ENCODE measurements at regions not wholly inside any gene's neighbourhood (a gene's known extent, or its start where the extent isn't known, plus 50 kb on each side); places are given as distances from the start of the nearest gene placed in this dataset.
A peak's percentile ranks its signal among the peaks of the same experiment; 100 is the strongest.
"Not testable (repeated sequence)": the region's sequence is repeated elsewhere in the genome, so short reads cannot be mapped to it uniquely, and the experiment has no call there.

DNA sequence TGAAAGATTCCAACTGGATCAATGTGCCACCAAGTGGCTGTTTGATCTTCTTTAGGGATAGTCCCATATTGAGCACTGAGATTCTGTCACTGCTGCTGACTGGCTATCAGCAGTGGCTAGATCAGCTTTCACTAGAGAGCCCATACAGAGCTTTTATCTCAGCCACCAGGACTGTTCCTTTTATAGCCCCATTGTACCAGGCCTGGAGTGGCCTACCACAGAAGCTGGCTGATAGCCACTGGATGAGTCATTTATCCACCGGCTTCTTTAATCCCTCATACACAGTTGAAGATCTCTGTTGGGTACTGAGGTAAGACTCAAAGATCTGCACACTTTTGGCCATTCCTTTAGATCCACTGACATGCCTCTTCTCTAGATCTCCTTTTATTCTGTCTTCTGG is 1101.1 kb downstream of the SORCS3 start:
- Histone ChIP-seq H3K27me3 (ENCODE audit: control insufficient read depth in 3 of 3, insufficient read depth in 3 of 3, low read length in 3 of 3) (no peaks in the 10 kb centered on the region), H3K27ac (ENCODE audit: low read depth in 1 of 3, low read length in 2 of 3) (no peak overlapping the region), H3K36me3 (ENCODE audit: control insufficient read depth in 3 of 3, insufficient read depth in 2 of 3, low read depth in 1 of 3, low read length in 3 of 3) (no peaks in the 10 kb centered on the region), H3K4me3 (ENCODE audit: low read depth in 1 of 3, low read length in 3 of 3) (no peak overlapping the region), H3K9me3 (ENCODE audit: control insufficient read depth in 2 of 2, insufficient read depth in 1 of 2, low read depth in 1 of 2, low read length in 1 of 2) (no peaks in the 10 kb centered on the region), H3K4me1 (ENCODE audit: control insufficient read depth in 3 of 3, insufficient read depth in 2 of 3, low read depth in 1 of 3, low read length in 2 of 3) (no peaks in the 10 kb centered on the region)
- no peak for FAIRE-seq
- WGBS, 3 donors = 11 to 38% (median 23%) methylated on average over 1 of the region's 1 CpG
- DNase-seq = peak in 1 of 2 donors; percentile 77

- Histone ChIP-seq H3K4me3 (ENCODE audit: low read depth in 1 of 3, low read length in 3 of 3) (no peak overlapping the region), H3K27ac (ENCODE audit: low read depth in 1 of 3, low read length in 2 of 3) (no peak overlapping the region), H3K4me1 (ENCODE audit: control insufficient read depth in 3 of 3, insufficient read depth in 2 of 3, low read depth in 1 of 3, low read length in 2 of 3) (no peaks in the 10 kb centered on the region), H3K9me3 (ENCODE audit: control insufficient read depth in 2 of 2, insufficient read depth in 1 of 2, low read depth in 1 of 2, low read length in 1 of 2) (peaks cover 0 to 8% of the 10 kb centered on the region in 2 donors), H3K27me3 (ENCODE audit: control insufficient read depth in 3 of 3, insufficient read depth in 3 of 3, low read length in 3 of 3) (no peaks in the 10 kb centered on the region), H3K36me3 (ENCODE audit: control insufficient read depth in 3 of 3, insufficient read depth in 2 of 3, low read depth in 1 of 3, low read length in 3 of 3) (no peaks in the 10 kb centered on the region)
- FAIRE-seq (no peak), DNase-seq (no peak)
- WGBS, 3 donors = 74 to 81% (median 76%) methylated on average over 2 of the region's 2 CpGs
Measured at GRCh38 chr10:105734479-105734878, 1093.4 kb downstream of the SORCS3 start.

DNA sequence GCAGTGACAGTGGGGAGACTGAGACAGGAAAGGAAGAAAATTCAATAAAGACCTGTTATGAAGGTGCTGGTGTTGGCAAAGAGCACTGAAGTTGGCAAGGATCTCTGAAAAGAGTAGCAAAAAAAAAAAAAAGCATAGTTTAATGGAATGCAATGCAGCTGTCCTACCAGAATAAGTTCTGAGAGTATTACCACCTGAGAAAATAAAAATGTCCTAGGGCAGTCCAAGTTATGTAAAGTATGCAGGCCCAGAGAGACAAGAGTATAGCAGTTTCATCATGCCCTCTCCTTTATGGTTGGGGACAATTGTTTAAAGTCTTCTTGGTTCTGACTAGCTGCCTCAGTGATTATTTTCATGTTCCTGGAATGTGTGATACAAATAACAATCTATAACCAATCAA is 1092.8 kb downstream of the SORCS3 start:
- DNase-seq (no peak), FAIRE-seq (no peak)
- Histone ChIP-seq H3K9me3 (ENCODE audit: control insufficient read depth in 2 of 2, insufficient read depth in 1 of 2, low read depth in 1 of 2, low read length in 1 of 2) (peaks cover 0 to 9% of the 10 kb centered on the region in 2 donors), H3K27me3 (ENCODE audit: control insufficient read depth in 3 of 3, insufficient read depth in 3 of 3, low read length in 3 of 3) (no peaks in the 10 kb centered on the region), H3K4me1 (ENCODE audit: control insufficient read depth in 3 of 3, insufficient read depth in 2 of 3, low read depth in 1 of 3, low read length in 2 of 3) (no peaks in the 10 kb centered on the region), H3K27ac (ENCODE audit: low read depth in 1 of 3, low read length in 2 of 3) (no peak overlapping the region), H3K36me3 (ENCODE audit: control insufficient read depth in 3 of 3, insufficient read depth in 2 of 3, low read depth in 1 of 3, low read length in 3 of 3) (no peaks in the 10 kb centered on the region), H3K4me3 (ENCODE audit: low read depth in 1 of 3, low read length in 3 of 3) (no peak overlapping the region)

DNA sequence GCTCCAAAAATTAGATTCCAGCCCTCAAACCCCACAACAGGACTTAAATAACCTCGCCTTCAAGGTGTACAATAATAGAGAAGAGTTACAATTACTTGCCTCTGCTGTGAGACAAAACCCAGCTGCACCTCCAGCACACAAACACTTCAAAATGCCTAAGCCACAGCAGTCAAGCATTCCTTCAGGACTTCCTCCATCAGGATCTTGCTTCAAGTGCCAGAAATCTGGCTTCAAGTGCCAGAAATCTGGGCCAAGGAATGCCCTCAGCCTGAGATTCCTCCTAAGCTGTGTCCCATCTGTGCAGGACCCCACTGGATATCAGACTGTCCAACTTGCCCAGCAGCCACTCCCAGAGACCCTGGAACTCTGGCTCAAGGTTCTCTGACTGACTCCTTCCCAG is 1088.3 kb downstream of the SORCS3 start:
- H3K36me3 ChIP-seq (ENCODE audit: control insufficient read depth in 3 of 3, insufficient read depth in 2 of 3, low read depth in 1 of 3, low read length in 3 of 3) = no peaks in the 10 kb centered on the region
- H3K4me1 ChIP-seq (ENCODE audit: control insufficient read depth in 3 of 3, insufficient read depth in 2 of 3, low read depth in 1 of 3, low read length in 2 of 3) = no peaks in the 10 kb centered on the region
- H3K9me3 ChIP-seq (ENCODE audit: control insufficient read depth in 2 of 2, insufficient read depth in 1 of 2, low read depth in 1 of 2, low read length in 1 of 2) = peaks cover 0 to 4% of the 10 kb centered on the region in 2 donors
- H3K27ac ChIP-seq (ENCODE audit: low read depth in 1 of 3, low read length in 2 of 3) = no peak overlapping the region
- H3K27me3 ChIP-seq (ENCODE audit: control insufficient read depth in 3 of 3, insufficient read depth in 3 of 3, low read length in 3 of 3) = no peaks in the 10 kb centered on the region
- no peak overlapping the region for H3K4me3 ChIP-seq (ENCODE audit: low read depth in 1 of 3, low read length in 3 of 3)
- no peak for FAIRE-seq
- 55 to 71% (median 70%) methylated on average over 1 of the region's 1 CpG for WGBS, 3 donors
- DNase-seq = no peak

- peak in 1 of 2 donors; percentile 10 for DNase-seq
- not testable (repeated sequence) for FAIRE-seq; H3K4me3 ChIP-seq (ENCODE audit: low read depth in 1 of 3, low read length in 3 of 3); H3K27me3 ChIP-seq (ENCODE audit: control insufficient read depth in 3 of 3, insufficient read depth in 3 of 3, low read length in 3 of 3); H3K4me1 ChIP-seq (ENCODE audit: control insufficient read depth in 3 of 3, insufficient read depth in 2 of 3, low read depth in 1 of 3, low read length in 2 of 3); H3K9me3 ChIP-seq (ENCODE audit: control insufficient read depth in 2 of 2, insufficient read depth in 1 of 2, low read depth in 1 of 2, low read length in 1 of 2); H3K27ac ChIP-seq (ENCODE audit: low read depth in 1 of 3, low read length in 2 of 3); H3K36me3 ChIP-seq (ENCODE audit: control insufficient read depth in 3 of 3, insufficient read depth in 2 of 3, low read depth in 1 of 3, low read length in 3 of 3)
- WGBS, 3 donors = 12 to 41% (median 18%) methylated on average over 2 of the region's 2 CpGs
Measured at GRCh38 chr10:105727586-105727985, 1086.5 kb downstream of the SORCS3 start.

GRCh38 chr10:105727131-105727530 is 1086.0 kb downstream of the SORCS3 start:
- Histone ChIP-seq H3K4me3 (ENCODE audit: low read depth in 1 of 3, low read length in 3 of 3) (no peak overlapping the region), H3K9me3 (ENCODE audit: control insufficient read depth in 2 of 2, insufficient read depth in 1 of 2, low read depth in 1 of 2, low read length in 1 of 2) (peaks cover 0 to 4% of the 10 kb centered on the region in 2 donors), H3K36me3 (ENCODE audit: control insufficient read depth in 3 of 3, insufficient read depth in 2 of 3, low read depth in 1 of 3, low read length in 3 of 3) (no peaks in the 10 kb centered on the region), H3K27me3 (ENCODE audit: control insufficient read depth in 3 of 3, insufficient read depth in 3 of 3, low read length in 3 of 3) (no peaks in the 10 kb centered on the region), H3K4me1 (ENCODE audit: control insufficient read depth in 3 of 3, insufficient read depth in 2 of 3, low read depth in 1 of 3, low read length in 2 of 3) (no peaks in the 10 kb centered on the region), H3K27ac (ENCODE audit: low read depth in 1 of 3, low read length in 2 of 3) (no peak overlapping the region)
- 53 to 64% (median 58%) methylated on average over 2 of the region's 2 CpGs for WGBS, 3 donors
- DNase-seq (no peak), FAIRE-seq (no peak)

- H3K36me3 ChIP-seq (ENCODE audit: control insufficient read depth in 3 of 3, insufficient read depth in 2 of 3, low read depth in 1 of 3, low read length in 3 of 3) = no peaks in the 10 kb centered on the region
- H3K9me3 ChIP-seq (ENCODE audit: control insufficient read depth in 2 of 2, insufficient read depth in 1 of 2, low read depth in 1 of 2, low read length in 1 of 2) = peaks cover 0 to 4% of the 10 kb centered on the region in 2 donors
- H3K27ac ChIP-seq (ENCODE audit: low read depth in 1 of 3, low read length in 2 of 3) = no peak overlapping the region
- H3K27me3 ChIP-seq (ENCODE audit: control insufficient read depth in 3 of 3, insufficient read depth in 3 of 3, low read length in 3 of 3) = no peaks in the 10 kb centered on the region
- FAIRE-seq (no peak), DNase-seq (no peak)
- H3K4me3 ChIP-seq (ENCODE audit: low read depth in 1 of 3, low read length in 3 of 3) = no peak overlapping the region
- H3K4me1 ChIP-seq (ENCODE audit: control insufficient read depth in 3 of 3, insufficient read depth in 2 of 3, low read depth in 1 of 3, low read length in 2 of 3) = no peaks in the 10 kb centered on the region
- WGBS, 3 donors = 69 to 78% (median 69%) methylated on average over 3 of the region's 3 CpGs
Measured at GRCh38 chr10:105726149-105726548, 1085.1 kb downstream of the SORCS3 start.

- no peaks in the 10 kb centered on the region for H3K27me3 ChIP-seq (ENCODE audit: control insufficient read depth in 3 of 3, insufficient read depth in 3 of 3, low read length in 3 of 3)
- no peak for DNase-seq
- 84 to 92% (median 84%) methylated on average over 8 of the region's 8 CpGs for WGBS, 3 donors
- no peak overlapping the region for H3K27ac ChIP-seq (ENCODE audit: low read depth in 1 of 3, low read length in 2 of 3)
- H3K36me3 ChIP-seq (ENCODE audit: control insufficient read depth in 3 of 3, insufficient read depth in 2 of 3, low read depth in 1 of 3, low read length in 3 of 3) = no peaks in the 10 kb centered on the region
- FAIRE-seq = no peak
- peaks cover 0 to 4% of the 10 kb centered on the region in 2 donors for H3K9me3 ChIP-seq (ENCODE audit: control insufficient read depth in 2 of 2, insufficient read depth in 1 of 2, low read depth in 1 of 2, low read length in 1 of 2)
- H3K4me3 ChIP-seq (ENCODE audit: low read depth in 1 of 3, low read length in 3 of 3) = no peak overlapping the region
- no peaks in the 10 kb centered on the region for H3K4me1 ChIP-seq (ENCODE audit: control insufficient read depth in 3 of 3, insufficient read depth in 2 of 3, low read depth in 1 of 3, low read length in 2 of 3)
Measured at GRCh38 chr10:105725007-105725406, 1083.9 kb downstream of the SORCS3 start.

GRCh38 chr10:105718207-105718995 is 1077.3 kb downstream of the SORCS3 start:
- FAIRE-seq (no peak), DNase-seq (peak in 1 of 2 donors; percentile 50)
- Histone ChIP-seq H3K27me3 (ENCODE audit: control insufficient read depth in 3 of 3, insufficient read depth in 3 of 3, low read length in 3 of 3) (no peaks in the 10 kb centered on the region), H3K36me3 (ENCODE audit: control insufficient read depth in 3 of 3, insufficient read depth in 2 of 3, low read depth in 1 of 3, low read length in 3 of 3) (no peaks in the 10 kb centered on the region), H3K4me1 (ENCODE audit: control insufficient read depth in 3 of 3, insufficient read depth in 2 of 3, low read depth in 1 of 3, low read length in 2 of 3) (peaks cover 0 to 2% (median 0%) of the 10 kb centered on the region in 3 donors), H3K9me3 (ENCODE audit: control insufficient read depth in 2 of 2, insufficient read depth in 1 of 2, low read depth in 1 of 2, low read length in 1 of 2) (no peaks in the 10 kb centered on the region), H3K27ac (ENCODE audit: low read depth in 1 of 3, low read length in 2 of 3) (no peak overlapping the region), H3K4me3 (ENCODE audit: low read depth in 1 of 3, low read length in 3 of 3) (no peak overlapping the region)
- WGBS, 3 donors = 64 to 70% (median 65%) methylated on average over 3 of the region's 3 CpGs
